Amygdala (tissue), 56 donors: ENCODE measurements at regions not wholly inside any gene's neighbourhood (a gene's known extent, or its start where the extent isn't known, plus 50 kb on each side); places are given as distances from the start of the nearest gene placed in this dataset.

ENCODE experiments used
- DNase-seq, 56 donors: peaks; one replicate each; lab custom pipeline; 2025; lab: John Stamatoyannopoulos, UW

GRCh38 chr7:81607987-81608386 lies 161.9 kb downstream of the HGF start:
- DNase-seq, result no peak

GRCh38 chr7:81606078-81606863 lies 163.6 kb downstream of the HGF start:
- DNase-seq, result no peak

GRCh38 chr7:81605493-81605892 lies 164.4 kb downstream of the HGF start:
- no peak for DNase-seq

- DNase-seq, result no peak
Measured at GRCh38 chr7:81604808-81605174, 165.1 kb downstream of the HGF start.

- DNase-seq, result no peak
Measured at GRCh38 chr7:81604075-81604807, 165.6 kb downstream of the HGF start.

GRCh38 chr7:81600608-81601007 lies 169.2 kb downstream of the HGF start:
- DNase-seq, result no peak

GRCh38 chr7:81598951-81599350 lies 170.9 kb downstream of the HGF start:
- DNase-seq, result no peak

- DNase-seq, result no peak
Measured at GRCh38 chr7:81594767-81595166, 175.1 kb downstream of the HGF start.

GRCh38 chr7:81590131-81590530 lies 179.7 kb downstream of the HGF start:
- no peak for DNase-seq

GRCh38 chr7:81584667-81585066 lies 185.2 kb downstream of the HGF start:
- no peak for DNase-seq

GRCh38 chr7:81583882-81584533 lies 185.8 kb downstream of the HGF start:
- DNase-seq, result no peak

- DNase-seq, result no peak
Measured at GRCh38 chr7:81583090-81583489, 186.8 kb downstream of the HGF start.

GRCh38 chr7:81577642-81578340 lies 192.1 kb downstream of the HGF start:
- no peak for DNase-seq

GRCh38 chr7:81574723-81575326 lies 195.0 kb downstream of the HGF start:
- DNase-seq, result no peak

- no peak for DNase-seq
Measured at GRCh38 chr7:81573932-81574331, 195.9 kb downstream of the HGF start.

- DNase-seq, result no peak
Measured at GRCh38 chr7:81573128-81573527, 196.7 kb downstream of the HGF start.

- DNase-seq, result no peak
Measured at GRCh38 chr7:81562581-81562980, 207.3 kb downstream of the HGF start.

GRCh38 chr7:81560708-81561107 lies 209.1 kb downstream of the HGF start:
- DNase-seq, result no peak

- no peak for DNase-seq
Measured at GRCh38 chr7:81549484-81550016, 220.3 kb downstream of the HGF start.

GRCh38 chr7:81534996-81535395 lies 234.9 kb downstream of the HGF start:
- no peak for DNase-seq
